ENCODE measurements at regions not wholly inside any gene's neighbourhood (a gene's known extent, or its start where the extent isn't known, plus 50 kb on each side); places are given as distances from the start of the nearest gene placed in this dataset.

DNA sequence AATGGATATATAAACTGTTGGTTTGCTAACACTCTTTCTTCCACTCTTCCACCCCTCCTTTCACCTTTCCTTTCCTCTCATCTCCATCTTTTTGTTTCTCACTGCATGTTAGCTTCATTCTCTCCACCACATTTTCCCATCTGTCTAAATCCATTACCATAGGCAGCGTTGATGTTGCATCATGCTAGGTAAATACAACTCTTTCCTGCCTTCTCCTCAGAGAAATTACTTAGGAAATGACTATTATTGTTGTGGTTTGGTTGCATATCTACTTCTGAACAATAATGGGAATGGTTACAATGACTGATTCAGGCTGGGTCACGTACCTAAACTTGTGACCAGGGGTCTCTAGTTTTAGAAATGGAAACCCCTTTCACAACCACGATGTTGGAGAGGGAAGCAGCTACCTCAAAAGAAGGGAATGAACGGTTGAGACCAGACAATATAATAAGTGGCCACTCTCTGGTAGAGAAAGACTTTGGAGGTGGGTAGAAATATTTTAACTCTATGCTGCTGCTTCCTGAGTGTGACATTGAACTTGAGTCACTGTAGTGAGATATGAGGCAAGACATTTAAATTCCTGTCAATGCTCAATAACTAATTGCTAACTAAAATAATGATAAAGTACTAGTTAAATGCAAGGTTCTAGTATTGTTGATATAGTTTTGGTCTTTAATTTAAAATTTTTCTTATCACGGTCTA, 314.1 kb upstream of the TGFBR2 start:
- no peak overlapping the region for H3K27ac ChIP-seq

DNA sequence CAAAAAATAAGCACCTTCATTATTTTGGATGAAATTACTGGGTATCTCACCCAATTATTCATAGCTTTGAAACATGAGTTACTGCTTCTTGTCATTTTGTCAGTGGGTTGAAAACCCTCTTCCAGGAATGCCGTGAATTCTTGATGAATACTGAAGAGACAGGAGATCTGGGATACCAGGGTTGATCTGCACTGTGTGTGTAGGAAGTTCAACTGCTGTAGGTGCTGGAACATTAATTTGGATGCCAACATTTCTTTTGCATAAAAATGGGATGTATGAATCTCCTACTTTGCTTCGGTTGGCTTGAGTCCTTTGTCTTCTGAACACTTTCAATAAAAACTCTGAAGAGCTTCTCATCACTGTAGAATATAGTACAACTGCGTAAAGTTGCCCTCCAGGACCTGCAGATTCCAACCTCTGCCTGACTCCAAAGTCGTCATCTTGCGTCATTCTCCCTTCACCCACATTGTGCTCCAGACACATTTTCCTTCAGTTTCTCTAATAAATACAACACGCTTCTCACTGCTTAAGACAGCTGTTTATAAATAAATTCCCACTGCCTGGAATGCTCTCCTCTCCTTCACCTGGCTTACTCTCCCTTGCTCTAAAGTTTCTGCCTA, 312.7 kb upstream of the TGFBR2 start:
- no peak overlapping the region for H3K27ac ChIP-seq
- TF ChIP-seq ZFX (IDR thresholded peaks at IDR 0.05; ENCODE audit: borderline replicate concordance), result no peak
- TF ChIP-seq, protein P1, sequence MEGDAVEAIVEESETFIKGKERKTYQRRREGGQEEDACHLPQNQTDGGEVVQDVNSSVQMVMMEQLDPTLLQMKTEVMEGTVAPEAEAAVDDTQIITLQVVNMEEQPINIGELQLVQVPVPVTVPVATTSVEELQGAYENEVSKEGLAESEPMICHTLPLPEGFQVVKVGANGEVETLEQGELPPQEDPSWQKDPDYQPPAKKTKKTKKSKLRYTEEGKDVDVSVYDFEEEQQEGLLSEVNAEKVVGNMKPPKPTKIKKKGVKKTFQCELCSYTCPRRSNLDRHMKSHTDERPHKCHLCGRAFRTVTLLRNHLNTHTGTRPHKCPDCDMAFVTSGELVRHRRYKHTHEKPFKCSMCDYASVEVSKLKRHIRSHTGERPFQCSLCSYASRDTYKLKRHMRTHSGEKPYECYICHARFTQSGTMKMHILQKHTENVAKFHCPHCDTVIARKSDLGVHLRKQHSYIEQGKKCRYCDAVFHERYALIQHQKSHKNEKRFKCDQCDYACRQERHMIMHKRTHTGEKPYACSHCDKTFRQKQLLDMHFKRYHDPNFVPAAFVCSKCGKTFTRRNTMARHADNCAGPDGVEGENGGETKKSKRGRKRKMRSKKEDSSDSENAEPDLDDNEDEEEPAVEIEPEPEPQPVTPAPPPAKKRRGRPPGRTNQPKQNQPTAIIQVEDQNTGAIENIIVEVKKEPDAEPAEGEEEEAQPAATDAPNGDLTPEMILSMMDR (IDR thresholded peaks at IDR 0.05), result no peak

More for the DNA sequence above, 314.1 kb upstream of the TGFBR2 start:
- no peak for TF ChIP-seq ZFX (IDR thresholded peaks at IDR 0.05; ENCODE audit: borderline replicate concordance)
- TF ChIP-seq, protein P1 (IDR thresholded peaks at IDR 0.05), result no peak

DNA sequence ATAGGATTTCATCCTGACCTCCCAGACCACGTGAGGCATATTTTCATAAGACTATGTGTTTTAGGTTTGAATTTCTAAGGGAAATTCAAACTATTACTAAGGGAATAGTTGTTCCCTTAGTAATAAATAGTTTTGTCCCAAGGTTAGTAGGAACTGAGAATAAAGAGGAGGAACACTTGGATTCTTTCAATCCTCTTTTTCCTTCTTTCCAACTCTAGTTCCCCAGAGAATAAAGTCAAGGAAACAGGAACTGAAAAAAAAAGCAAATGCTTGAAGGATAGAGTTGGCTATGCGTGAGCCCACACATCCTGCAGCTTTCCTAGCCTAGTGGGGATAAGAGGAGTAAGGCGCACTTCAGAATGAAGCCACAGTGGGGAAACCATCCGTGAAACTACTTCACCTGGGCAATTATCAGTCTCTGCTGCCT, 312.1 kb upstream of the TGFBR2 start:
- no peak for TF ChIP-seq ZFX (IDR thresholded peaks at IDR 0.05; ENCODE audit: borderline replicate concordance)
- TF ChIP-seq, protein P1 (IDR thresholded peaks at IDR 0.05), result no peak
- no peak overlapping the region for H3K27ac ChIP-seq

DNA sequence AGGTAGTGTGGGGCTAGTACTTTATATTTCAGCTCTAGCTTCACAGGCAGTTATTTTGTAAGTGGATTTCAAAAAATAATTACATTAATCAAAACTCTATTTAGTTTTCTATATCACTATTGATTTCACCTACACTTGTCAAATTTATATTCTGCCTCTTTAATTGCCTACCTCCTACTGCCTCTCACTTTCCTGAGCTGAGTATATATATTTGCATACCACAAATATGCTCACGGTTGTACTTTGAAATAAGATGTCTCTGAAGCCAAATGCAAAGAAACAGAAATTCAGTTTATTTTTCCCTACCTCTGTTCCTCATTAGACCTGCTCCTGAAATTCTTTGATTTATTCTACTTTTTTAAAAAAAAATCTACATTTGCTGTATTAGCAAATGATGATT, 309.3 kb upstream of the TGFBR2 start:
- TF ChIP-seq, protein P1 (IDR thresholded peaks at IDR 0.05), result no peak
- TF ChIP-seq ZFX (IDR thresholded peaks at IDR 0.05; ENCODE audit: borderline replicate concordance), result no peak
- H3K27ac ChIP-seq, result no peak overlapping the region

DNA sequence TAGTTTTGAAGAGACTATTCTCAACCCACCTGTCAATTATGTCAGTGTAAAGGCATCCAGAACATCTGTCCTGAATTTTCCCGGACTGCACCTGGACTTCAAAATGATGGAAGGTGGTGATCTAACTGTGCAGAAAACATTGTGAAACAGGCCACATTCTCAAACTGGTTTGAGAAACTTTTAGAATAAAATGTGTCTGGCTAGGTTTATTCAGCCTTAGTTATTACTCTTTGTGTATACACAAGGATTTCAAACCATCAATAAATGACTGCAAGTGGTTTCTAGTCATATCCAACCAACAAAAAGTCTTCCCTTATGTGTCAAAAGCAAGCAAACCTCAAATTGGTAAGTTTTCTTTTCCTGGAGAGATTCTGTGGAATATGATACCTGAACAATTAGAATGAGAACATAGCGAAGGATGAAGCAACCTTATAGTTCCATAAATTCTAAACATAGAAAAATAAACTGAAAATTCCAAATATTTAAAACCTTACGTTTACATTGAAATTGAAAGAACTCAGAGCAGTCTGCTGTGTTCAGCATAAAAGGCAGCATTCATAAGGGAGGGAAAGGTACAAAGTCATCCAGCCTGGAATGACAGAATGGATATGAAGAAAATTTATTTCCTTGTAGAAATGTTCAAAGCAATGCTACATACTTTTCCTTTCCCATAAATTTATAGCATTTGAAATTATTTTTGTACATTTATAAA, 306.6 kb upstream of the TGFBR2 start:
- TF ChIP-seq, protein P1 (IDR thresholded peaks at IDR 0.05), result no peak
- no peak overlapping the region for H3K27ac ChIP-seq

DNA sequence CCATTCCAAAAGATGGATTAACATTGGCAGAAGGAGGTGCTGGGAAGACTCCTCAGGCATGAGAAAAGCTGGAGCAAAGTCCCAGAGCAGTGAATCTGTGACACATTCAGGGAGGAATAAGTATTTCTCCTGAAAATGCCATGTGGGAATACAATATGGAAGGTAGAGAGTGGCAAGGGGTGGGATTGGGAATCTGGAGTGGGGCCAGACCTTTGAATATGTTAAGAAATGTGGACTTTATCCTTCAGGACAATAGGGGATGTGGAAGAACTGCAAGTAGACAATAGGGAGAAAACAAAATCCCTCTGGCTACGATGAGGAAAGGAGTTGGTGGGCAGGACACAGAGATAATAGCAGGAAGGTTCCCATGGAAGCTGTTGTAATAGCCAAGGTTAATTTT, 305.6 kb upstream of the TGFBR2 start:
- no peak overlapping the region for H3K27ac ChIP-seq
- TF ChIP-seq, protein P1 (IDR thresholded peaks at IDR 0.05), result no peak

DNA sequence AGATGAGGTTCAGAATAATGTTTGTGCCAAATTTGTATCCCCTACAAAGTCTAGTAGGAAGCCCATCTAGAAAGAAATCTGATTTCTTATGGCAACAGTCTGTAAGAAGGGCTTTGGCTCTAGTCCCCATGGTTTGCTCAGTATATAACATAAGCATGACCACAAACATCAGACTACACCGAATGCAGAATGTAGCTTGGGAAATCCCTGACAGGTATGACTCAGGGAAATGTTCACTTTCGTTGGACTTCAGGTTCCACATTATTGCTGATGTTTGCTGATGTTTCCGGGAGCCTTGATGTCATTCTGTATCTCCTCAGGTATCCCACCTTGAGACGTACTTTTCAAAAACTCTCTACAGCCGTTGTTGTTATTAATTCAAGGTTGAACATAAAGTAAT, 304.4 kb upstream of the TGFBR2 start:
- TF ChIP-seq ZFX (IDR thresholded peaks at IDR 0.05; ENCODE audit: borderline replicate concordance), result no peak
- TF ChIP-seq, protein P1 (IDR thresholded peaks at IDR 0.05), result no peak
- no peak overlapping the region for H3K27ac ChIP-seq

Data from 22Rv1 (cell line).